ENCODE measurements at regions not wholly inside any gene's neighbourhood (a gene's known extent, or its start where the extent isn't known, plus 50 kb on each side); places are given as distances from the start of the nearest gene placed in this dataset.
"Not testable (repeated sequence)": the region's sequence is repeated elsewhere in the genome, so short reads cannot be mapped to it uniquely, and the experiment has no call there.

DNA sequence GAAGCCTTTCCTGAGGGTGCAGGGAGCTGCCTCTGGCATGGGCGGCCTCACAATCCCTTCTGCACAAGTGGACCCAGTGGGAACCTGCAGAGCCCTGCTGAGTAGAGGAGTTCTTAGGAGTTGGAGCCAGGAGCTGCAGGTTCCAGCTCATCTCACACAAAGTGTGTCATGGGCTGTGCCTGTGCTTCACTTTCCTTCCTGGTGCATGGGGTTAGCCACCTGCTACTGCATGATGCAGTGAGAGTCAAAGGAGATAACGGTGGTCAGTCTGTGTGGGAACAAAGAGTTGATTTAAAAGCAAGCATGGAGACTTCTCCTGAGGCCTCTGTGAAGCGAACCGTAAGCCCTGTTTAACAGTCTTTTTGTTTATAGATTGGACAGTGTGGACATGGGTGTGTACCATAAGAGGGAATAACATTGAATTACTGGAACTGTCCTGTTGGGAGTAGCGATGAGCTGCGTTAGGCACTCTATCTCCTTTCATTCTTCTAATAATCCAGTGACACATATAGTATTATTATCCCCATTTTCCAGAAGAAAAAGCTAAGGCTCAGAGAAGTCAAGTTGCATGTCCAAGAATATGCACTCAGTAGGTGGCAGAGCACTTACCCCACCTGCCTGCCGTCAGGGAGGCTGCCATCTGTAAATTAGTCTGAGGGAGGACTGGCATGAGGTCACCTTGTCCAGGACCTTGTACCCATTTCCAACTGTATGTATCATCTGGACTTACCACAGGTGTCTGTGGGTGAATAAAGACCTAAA lies 68.7 kb upstream of the PRR23C start:
- in situ Hi-C loops (cut with HindIII; ENCODE audit: low sequenced_read_pairs): loop anchor here (5.0 to 10.0 kb wide), 5 partner anchors 69 to 229 kb away; partner anchors contain the start of gene MRPS22

DNA sequence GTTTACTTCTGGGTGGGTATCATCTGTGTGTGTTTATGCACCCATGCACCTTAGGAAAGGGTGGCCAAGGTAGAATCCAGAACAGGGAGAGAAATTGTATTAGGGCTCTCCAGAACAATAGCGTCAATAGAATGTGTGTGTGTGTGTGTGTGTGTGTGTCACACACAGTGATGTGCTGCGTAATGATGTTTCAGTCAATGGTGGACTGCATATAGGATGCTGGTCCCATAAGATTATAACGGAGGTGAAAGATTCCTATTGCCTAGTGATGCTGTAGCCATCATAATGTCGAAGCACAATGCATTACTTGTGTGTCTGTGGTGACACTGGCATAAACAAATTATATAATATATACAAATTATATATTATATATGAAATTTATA lies 69.3 kb upstream of the PRR23C start:
- in situ Hi-C loops (cut with HindIII; ENCODE audit: low sequenced_read_pairs): loop anchor here (5.0 to 10.0 kb wide), 5 partner anchors 68 to 228 kb away; partner anchors contain the start of gene MRPS22

DNA sequence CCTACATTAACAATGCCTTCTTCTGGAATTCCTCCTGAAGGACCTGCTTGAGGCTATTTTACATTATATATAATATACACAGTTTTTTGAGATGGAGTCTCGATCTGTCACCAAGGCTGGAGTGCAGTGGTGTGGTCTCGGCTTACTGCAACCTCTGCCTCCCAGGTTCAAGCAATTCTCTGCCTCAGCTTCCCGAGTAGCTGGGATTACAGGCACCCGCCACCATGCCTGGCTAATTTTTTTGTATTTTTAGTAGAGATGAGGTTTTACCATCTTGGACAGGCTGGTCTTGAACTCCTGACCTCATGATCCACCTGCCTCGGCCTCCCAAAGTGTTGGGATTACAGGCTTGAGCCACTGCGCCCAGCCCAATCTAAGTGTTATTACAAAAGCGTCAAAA lies 71.9 kb upstream of the PRR23C start:
- in situ Hi-C loops (cut with HindIII; ENCODE audit: low sequenced_read_pairs): loop anchor here (10.0 kb wide), 1 partner anchor 168 kb away; no protein-coding TSS in a partner anchor

DNA sequence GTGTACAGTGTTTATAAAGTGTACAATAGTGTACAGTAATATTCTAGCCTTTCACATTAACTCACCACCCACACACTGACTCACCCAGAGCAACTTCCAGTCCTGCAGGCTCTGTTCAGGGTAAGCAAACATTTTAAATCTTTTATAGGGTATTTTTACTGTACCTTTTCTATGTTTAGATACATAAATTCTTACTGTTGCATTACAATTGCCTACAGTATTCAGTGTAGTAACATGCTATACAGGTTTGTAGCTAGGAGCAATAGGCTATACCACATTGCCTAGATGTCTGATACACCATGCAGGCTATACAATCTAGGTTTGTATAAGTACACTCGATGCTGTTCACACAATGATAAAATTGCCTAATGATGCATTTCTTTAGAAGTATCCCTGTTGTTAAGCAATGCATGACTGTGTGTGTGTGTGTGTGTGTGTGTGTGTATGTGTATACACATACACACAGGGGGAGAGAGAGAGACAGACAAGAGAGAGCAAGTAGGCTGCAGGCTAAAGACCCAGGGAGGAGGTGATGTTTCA lies 72.5 kb upstream of the PRR23C start:
- in situ Hi-C loops (cut with HindIII; ENCODE audit: low sequenced_read_pairs): loop anchor here (10.0 kb wide), 1 partner anchor 168 kb away; no protein-coding TSS in a partner anchor

DNA sequence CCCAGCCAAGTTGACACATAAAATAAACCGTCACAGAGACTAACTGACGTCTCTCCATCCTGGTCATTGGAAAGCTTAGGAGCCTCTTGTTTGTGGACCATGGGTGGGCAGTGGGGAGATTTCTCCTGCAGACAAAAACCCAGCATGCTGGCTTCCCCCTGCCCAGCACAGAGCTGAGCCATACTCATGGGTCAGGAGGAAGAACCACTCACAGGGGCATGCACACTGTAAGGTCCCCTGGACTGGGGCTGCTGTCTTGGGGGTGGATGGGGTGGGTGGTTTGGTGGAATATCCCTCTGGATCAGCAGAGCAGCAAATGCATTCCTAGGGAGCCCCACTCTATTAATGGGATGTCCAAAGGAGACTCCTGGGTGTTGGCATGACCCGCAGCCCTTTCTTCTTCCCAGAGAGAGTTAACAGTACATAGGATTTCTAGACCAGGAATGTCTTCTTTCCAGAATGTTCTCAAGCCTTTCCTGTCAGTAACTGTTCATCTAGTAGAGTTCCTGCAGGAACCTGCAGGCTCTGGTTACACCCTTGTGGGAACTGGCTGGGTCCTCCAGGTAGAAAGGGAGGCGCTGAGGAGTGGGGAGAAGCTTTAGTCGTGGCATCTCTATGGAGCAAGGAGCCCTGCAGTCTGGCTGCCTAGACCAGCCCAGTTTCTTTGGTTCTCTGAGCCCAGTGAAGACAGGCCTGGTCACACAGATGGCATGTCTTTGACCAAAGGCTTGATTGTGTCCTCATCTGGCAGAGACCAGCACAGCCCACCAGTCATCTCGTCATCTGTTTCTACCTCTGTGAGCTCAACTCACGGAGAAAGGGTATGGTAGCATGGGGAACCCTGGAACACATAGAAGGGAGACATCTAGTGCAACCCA lies 73.4 kb upstream of the PRR23C start:
- in situ Hi-C loops (cut with HindIII; ENCODE audit: low sequenced_read_pairs): loop anchor here (10.0 kb wide), 1 partner anchor 167 kb away; no protein-coding TSS in a partner anchor

DNA sequence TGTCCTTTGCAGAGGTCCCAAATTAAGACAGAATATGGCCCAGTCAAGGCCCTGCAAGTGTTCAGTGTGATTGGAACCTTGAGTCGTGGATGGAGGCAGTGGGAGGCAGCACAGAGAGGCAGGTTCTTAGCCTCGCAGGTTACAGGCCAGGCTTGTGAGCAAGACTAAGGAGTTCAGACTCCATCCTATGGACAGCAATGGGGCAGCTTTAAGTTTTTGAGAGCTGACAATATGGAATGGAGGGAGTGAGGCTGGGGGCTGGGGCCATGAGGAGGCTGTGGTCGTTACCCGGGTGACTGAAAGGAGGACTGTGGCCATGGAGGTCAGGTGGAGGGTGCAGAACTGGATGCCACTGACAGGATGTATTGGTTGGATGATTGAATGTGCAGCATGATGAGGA lies 74.1 kb upstream of the PRR23C start:
- in situ Hi-C loops (cut with HindIII; ENCODE audit: low sequenced_read_pairs): loop anchor here (10.0 kb wide), 1 partner anchor 166 kb away; no protein-coding TSS in a partner anchor

DNA sequence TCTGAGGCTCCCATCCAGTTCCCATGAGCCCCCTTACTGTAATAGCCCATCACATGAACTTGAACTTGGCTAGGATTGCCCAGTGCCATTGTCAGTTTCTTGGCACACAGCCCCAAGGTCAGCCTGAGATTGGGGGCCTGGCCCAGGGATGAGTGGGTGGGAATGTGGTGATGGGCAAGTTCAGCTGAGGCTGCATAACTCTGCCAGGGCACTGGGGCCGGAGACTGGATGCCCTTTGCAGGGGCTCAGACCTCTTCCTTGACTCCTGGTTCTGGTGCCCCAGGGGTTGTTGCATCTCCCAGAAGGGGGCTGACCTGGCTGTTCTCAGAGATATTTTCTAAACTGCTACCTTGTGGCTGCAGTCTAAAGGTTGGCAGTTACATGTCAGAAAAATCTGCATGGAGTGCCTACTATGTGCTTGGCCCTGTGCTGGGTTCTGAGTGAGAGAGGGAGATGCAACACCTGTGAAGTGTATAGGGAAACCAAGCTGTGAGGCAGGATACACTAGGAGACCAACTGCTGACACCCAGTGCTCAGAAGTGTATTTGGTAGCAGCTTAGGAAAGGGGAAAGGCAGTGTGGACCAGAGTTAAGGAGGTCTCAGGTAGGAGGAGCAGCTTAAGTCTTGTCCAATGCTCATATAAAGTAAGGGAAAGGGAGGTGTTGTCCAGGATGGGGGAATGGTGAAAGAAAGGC lies 74.8 kb upstream of the PRR23C start:
- in situ Hi-C loops (cut with HindIII; ENCODE audit: low sequenced_read_pairs): loop anchor here (10.0 kb wide), 1 partner anchor 165 kb away; no protein-coding TSS in a partner anchor

DNA sequence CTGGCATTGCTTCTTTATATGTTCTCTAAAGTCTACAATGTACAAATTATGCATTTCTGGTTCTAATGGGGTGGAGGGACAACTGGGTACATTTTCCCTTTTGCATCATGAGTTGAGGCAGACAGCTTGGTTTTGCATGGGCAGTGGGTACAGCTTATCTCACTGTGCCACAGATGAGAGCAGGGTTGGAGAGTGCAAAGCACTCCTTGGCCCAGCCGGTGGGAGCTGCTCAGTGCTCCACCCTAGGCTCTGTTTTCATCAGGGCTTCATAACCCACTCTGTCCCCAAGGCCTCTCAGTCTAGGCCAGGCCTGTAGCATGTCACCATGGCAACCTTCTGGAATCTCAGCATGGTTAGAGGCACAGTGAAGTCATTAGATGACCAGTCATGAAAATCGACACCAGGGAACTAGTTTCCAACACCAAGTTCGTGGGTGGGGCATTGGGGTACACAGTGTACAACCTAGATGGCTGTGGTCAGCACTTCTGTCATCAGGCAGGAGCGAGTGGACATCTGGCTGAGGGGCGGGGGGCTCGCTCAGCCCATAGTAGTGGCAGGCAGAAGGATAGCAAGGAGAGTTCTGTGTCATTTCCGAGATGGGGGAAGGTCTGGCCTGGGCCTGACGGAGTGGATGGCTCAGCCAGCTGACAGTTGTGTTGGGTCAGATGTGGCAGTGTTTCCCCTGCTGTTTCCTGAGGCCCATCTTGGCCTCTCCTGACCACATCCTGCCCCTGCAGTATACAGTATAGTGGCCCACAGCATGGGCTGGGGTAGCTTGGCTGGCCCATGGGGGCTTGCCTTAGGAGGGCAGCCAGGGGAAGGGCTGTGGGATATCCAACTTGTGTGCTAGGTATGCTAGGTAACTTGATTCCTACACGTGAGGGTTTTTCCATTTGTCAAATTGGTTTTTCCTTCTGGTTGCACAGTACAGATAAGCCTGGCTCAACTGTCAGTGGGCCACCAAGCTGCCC lies 75.7 kb upstream of the PRR23C start:
- in situ Hi-C loops (cut with HindIII; ENCODE audit: low sequenced_read_pairs): no loop called here

DNA sequence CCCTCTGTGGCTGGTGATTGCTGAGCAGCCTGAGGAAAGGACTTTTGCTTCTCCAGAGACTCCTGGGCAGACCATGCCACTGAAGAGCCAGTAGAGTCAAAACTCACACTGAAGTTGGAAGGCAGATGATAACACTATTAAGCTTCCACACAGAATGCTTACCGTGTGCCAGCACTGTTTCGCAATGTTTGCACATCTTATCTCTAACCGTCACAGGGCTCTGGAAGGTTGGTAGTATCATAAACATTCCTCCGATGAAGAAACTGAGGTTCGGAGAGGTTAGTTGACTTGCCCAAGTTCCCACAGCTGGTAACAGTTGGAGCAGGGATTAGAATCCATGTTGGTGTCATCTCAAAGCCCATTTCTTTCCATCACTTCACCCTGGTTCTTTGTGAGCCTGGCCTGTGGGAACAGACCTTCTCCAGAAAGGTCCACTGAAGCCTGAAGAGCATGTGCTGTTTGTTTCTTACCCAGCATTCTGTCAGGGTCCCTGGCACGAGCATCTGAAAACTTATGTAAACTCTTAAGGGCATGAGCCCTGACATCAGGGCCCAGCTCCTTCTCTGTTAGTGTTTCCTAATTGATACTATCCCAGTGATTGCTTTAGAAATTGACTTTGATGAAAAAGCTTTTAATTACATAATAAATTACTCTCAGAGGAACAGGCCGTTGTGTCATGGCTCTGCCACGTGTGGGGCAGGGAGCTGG lies 77.0 kb upstream of the PRR23C start:
- in situ Hi-C loops (cut with HindIII; ENCODE audit: low sequenced_read_pairs): no loop called here

DNA sequence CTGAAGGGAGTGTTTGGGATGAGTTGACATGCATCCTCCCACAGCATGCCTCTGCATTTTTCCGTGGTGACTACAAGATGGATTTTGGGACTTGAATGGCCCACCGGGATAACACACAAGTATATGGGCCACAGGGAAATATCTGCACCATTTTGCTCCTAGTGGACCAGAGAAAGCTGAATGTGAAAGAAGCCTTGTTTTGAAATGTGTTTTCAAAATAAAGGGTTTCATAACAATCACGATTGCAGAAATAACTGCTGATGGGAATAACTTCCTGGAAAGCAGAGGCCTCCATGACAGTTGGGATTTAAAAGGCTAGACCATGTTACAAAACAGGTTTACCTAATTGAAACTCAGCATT lies 77.5 kb upstream of the PRR23C start:
- in situ Hi-C loops (cut with HindIII; ENCODE audit: low sequenced_read_pairs): no loop called here

DNA sequence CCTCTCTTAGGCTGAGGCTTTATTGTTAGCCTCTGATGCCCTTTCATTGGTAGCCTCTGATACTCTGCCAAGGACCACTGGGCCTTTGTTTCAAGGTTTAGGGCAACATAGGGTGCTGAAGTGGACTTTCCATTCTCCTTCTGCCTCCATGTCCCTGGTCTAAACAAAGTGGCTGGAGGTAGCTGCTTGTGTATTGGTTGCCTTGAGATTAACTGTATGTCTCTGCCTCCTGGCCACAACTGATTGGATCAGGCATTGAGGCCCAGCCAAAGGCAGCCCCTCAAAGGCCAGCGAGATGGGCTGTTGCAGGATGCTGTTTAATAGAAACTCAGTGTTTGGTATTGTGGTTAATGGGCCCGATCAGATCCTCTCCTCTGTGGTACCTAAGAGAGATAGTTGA lies 77.9 kb upstream of the PRR23C start:
- in situ Hi-C loops (cut with HindIII; ENCODE audit: low sequenced_read_pairs): no loop called here

DNA sequence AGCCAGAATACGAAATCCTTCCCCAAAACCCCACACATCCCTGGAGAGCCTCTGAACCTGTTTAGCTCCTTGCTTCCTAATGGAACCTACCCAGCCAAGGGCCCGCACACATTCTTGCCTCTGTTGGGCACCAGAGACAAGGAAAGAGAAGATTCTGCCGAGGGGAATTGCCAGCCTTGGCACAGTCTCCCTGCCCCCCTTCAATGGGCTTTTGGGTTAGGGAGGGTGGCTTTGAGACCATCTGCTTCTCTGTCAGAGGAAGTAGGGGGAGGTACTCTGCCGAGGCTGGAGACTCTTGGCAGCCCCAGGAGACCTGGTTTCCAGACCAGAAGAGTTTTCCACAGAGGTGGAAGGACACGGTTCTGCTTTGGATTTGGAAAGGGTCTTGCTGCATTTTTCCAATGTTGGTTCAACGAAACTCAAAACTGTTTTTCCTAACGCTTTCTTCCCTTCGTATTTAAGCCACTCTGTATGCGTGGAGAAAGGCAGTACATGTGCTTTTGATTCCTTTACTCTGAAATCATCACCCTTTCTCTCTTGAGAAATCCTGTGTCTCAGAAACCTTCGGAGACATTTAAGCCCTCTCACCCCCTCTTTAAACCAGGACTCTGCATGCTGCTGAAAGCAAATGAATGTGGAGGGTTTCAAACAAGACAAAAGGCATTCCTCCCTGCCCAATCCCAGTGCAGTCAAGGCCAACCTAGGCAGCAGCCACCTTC lies 78.8 kb upstream of the PRR23C start:
- in situ Hi-C loops (cut with HindIII; ENCODE audit: low sequenced_read_pairs): no loop called here

DNA sequence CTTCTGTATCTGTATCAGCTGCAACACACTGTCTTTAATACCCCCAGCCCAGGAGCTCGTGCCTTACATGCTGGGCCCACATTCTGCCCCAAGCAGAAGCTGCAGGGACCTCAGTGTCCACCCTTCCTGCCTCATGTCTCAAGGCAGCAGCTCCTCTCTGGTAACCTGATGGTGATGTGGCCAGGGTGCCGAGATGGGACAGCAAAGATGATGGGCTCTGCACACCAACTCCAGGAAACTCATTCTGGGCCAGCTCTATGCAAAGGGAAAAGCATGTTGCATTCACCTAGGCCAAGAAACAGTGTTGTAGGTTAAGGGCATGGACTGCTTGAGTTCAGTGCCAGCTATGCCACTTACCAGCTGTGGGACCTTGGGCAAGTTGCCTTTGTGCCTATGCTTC lies 79.5 kb upstream of the PRR23C start:
- in situ Hi-C loops (cut with HindIII; ENCODE audit: low sequenced_read_pairs): no loop called here

DNA sequence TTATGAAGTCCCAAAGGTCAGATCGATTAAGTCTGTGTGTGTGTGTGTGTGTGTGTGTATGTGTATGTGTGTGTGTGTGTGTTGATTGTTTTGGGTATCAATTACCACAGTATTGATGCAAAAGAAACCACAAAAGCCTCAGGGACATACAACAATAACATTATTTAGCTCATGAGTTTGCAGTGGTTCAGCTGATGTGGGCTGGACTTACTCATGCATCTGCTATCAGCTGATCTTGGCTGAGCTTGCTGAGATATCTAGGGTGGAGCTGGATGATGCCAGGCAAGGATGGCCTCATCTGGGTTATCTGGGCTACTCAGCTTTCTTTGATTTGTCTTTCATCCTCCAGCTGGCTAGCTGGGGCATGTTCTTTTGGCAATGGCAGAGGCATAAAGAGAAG lies 82.4 kb upstream of the PRR23C start:
- in situ Hi-C loops (cut with HindIII; ENCODE audit: low sequenced_read_pairs): no loop called here

DNA sequence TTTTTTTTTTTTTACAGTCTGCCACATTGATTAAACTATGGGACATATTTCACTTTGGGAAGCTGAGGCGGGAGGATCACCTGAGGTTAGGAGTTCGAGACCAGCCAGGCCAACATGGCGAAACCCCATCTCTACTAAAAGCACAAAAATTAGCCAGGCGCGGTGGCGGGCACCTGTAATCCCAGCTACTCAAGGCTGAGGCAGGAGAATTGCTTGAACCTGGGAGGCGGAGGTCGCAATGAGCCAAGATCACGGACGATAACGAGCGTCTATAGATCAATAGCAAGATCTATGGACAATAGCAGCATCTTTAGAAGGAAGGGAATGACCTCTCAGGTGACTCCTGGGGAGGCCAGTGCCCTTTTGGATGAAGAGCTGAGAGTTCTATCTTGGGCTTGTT lies 82.9 kb upstream of the PRR23C start:
- in situ Hi-C loops (cut with HindIII; ENCODE audit: low sequenced_read_pairs): not testable (repeated sequence)

DNA sequence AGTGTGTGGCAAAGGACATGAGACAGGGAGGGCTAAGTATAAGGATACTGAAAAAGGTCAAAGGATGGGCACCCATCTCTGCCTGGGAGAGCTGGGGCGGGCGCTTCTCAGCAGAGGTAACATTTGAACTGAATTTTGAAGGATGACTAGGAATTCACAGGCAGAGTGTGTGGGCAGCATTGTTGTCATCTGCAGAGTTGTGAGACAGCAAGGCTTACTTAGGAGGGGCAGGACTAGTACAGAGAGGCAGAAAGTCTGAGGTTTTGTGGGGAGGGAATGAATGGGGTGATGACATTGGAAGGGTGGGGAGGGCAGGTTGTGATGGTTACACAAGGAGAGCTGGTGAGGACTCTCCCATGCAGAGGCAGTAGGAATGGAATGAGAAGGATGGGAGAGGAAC lies 84.1 kb upstream of the PRR23C start:
- in situ Hi-C loops (cut with HindIII; ENCODE audit: low sequenced_read_pairs): no loop called here

DNA sequence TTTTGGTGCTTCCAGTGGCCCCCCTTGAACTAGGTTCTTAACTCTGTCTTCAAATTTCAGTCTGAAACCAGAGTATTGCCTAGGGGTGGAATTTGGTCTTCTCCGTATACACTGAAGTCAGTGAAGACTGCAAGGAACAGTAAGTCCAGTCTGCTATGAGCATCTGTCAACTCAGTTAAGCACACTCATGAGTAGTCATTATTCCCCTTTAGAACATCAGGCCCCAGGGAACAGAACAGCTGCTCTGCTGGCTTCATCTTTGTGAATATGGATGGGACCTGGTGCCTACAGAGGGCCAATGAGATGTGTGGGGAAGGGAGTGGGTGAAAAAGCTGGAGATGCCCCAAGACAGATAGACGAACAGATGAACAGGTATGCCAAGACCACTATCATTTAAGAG lies 85.2 kb upstream of the PRR23C start:
- in situ Hi-C loops (cut with HindIII; ENCODE audit: low sequenced_read_pairs): no loop called here

DNA sequence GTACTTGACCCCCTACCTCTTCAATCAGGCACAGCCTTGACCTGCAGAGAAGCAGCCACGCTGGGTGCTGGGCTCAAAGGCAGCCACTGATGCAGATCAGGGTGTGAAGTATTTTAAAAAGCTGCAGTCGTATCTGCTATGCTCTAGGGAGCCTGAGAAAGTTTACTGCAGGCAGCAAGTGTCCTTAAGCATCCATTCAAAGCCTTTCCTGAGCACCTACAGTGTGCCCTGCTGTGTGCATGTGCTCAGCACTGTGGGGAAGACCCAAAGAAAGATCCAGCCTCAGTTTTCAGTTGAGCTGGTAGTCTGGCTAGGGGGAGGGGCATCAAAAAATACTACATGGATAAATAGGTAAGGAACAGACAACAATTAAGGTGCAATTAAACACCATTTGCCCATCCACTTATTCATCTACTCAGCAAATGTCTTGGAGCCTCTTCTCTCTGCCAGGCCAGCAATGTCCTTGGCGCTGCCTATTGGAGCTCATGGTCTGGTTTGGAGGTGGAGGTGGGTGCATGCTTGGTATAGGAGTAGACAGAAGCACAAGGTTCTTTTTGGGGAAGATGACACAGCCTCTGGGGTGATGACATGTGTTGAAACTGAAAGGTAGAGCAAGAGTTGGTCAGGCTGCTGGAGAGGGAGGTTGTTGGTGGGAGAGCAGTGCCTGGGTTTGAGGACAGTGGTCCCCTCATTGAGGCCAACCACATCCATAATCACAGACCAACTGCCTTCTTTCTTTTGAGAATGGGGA lies 85.9 kb upstream of the PRR23C start:
- in situ Hi-C loops (cut with HindIII; ENCODE audit: low sequenced_read_pairs): no loop called here

Measured in endothelial cell of hepatic sinusoid (primary cell).